NT2/D1 (cell line): ENCODE measurements at regions not wholly inside any gene's neighbourhood (a gene's known extent, or its start where the extent isn't known, plus 50 kb on each side); places are given as distances from the start of the nearest gene placed in this dataset.
"Not testable (repeated sequence)": the region's sequence is repeated elsewhere in the genome, so short reads cannot be mapped to it uniquely, and the experiment has no call there.

Source experiments
- SUZ12 ChIP-seq: IDR thresholded peaks from 2 replicates; pipeline ENCODE4 v1.6.1; 2011; ENCODE audit not compliant: insufficient read length, insufficient read depth; ENCODE audit errors: extremely low read depth
- YY1 ChIP-seq: IDR thresholded peaks from 2 replicates; pipeline ENCODE4 v1.6.1; 2011; ENCODE audit not compliant: insufficient read length, insufficient read depth
- ZNF274 ChIP-seq: IDR thresholded peaks from 2 replicates; pipeline ENCODE4 v1.6.1; 2011; ENCODE audit warnings: mild to moderate bottlenecking, low read depth, low read length

GRCh38 chr12:18840997-18841396 lies 103.1 kb downstream of the CAPZA3 start:
- TF ChIP-seq YY1, ZNF274, SUZ12: not testable (repeated sequence)
